ENCODE measurements at regions not wholly inside any gene's neighbourhood (a gene's known extent, or its start where the extent isn't known, plus 50 kb on each side); places are given as distances from the start of the nearest gene placed in this dataset.

DNA sequence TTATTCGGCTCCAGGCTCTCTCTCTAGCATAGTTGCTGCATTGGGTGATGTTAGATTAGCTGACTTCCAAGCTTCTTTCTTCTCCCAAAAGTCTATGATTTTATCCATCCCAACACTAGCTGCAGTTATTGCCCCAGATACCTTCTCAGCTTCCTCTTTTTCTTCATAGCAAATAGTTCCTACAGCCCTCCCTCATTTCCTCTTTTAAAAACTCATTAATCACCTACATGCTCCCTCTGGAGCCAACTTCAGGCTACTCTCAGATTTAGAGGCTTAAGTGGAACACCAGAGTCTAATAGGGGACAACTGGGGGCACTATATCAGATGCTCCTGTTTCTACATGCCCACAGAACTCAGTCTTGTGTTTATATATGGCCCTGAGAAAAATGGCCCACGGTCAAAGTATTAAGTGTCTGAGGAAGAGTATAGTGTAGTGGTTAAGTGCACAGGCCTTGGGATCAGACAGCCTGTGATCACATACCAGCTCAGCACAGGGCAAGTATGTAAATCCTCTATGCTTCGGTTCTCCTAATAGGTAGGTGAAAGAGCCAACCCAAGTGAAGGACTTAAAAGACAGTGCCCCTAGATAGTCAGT, 241.9 kb upstream of the SLC14A2 start:
- intact Hi-C loops (cut with micrococcal nuclease) = no loop called here

DNA sequence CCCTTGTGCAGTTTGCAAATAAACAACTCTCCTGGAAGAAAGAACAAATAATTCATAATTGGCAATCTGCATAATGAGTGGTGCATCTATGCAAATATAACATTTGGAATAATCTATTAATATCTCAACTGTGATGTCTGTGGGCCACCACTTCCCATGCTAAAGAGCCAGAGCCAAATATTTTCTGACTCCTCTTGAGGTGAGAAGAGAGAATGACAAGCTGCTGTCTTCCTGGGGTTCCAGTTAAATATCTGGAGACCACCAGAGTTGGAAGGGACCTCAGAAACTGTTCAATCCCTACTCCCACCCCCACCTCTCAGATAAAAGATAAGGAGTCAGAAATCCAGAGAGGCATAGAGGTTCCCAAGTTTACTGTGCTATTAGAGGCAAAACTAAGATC, 241.0 kb upstream of the SLC14A2 start:
- intact Hi-C loops (cut with micrococcal nuclease) = no loop called here

DNA sequence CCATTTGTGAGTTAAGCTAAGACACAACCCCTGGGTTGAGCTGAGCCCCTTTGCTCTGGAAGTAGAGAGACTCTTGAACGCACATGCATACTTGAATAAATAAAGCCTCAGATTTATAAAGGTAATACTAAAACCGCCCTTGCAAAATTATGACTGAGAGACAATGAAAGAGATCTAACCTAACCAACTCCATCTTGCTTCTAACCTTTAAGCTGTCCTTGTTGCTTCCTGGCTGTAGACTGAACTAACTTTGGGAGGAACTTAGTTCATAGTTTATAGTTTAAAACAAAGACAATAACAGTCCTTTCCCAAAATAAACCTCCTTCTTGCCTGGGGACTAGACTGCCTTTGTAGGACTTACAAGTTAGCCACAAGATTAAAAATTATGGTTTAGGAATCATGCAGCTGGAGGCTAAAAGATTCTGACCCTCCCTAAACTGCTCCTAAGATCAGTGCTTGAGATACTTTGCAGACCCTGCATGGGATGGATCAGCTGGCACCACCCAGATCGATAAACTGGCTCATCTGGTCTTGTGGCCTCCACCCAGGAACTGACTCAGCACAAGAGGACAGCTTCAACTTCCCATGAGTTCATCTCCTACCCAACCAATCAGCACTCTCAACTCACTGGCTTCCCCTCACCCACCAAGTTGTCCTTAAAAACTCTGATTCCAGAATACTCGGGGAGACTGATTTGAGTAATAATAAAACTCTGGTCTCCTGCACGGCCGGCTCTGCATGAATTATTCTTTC, 240.2 kb upstream of the SLC14A2 start:
- intact Hi-C loops (cut with micrococcal nuclease) = no loop called here

DNA sequence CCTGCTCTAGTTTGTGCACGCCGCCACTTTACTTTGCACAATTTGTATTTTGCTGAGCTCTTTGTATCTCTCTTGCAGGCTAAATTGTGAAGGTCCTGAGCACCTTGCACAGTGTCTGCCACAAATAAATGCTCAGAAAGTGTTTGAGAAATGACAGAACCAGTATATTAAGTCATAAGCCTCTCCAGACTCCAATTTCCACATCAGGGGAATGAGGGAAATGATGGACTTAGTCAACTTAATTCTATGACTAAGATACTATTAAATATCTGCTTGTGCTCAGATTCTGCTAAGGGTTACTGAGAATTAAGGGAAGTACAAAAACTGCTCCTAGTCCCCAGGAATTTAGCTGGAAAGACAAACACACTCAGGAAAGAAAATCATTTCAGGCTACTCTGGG, 239.1 kb upstream of the SLC14A2 start:
- intact Hi-C loops (cut with micrococcal nuclease) = no loop called here

DNA sequence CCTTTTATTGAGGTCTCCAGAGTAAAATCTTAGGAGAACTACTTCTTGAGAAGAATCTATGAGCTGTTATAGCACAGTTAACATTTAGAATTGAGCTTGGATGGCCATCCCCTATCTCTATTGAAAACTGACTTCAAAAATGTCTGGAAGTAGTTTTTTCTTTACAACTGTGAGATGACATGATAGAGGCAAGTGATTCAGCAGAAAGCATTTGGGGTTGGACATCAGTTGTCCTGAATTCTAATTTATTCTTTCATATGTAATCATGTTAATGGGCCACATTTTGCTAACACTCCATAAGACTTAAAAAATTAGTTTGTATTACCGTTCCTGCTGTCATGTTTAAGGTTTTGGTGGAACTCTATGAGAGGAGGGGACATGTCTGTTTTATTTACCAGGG, 237.0 kb upstream of the SLC14A2 start:
- intact Hi-C loops (cut with micrococcal nuclease) = no loop called here

DNA sequence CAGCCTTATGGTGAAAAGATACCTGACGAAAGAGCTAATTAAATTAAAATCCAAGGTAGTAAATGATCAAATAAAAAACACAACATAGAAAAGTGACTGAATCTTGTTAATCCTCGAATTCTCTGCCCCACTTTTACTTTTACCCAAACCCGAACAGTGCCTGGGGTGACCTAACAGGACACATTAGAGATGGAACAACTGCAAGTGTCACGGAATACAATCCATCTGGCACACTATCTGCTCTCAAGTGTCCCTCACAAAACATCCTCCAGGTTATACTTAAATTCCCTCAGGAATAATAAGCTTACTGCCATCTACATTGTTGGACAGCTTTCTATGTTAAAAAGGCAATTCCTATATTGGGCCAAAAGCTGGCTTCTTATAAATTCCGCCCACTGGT, 236.3 kb upstream of the SLC14A2 start:
- intact Hi-C loops (cut with micrococcal nuclease) = no loop called here

DNA sequence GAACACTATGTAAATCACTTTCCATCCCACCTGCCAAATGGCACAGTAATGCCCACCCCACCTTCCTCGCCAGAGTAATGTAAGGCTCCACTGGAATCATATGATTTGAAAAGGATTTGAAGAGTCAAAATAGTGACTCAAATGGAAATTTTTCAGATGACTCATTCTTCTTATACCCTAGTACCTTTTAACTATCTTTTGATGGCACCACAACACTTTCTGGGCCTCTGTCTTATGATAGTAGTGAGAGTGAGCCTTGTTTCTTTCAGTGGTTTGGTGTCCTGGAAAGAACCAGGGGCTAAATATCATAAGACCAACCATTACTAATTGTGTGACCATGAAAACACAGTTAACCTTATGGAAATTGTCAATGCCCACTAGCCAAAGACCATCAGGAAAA, 235.4 kb upstream of the SLC14A2 start:
- intact Hi-C loops (cut with micrococcal nuclease) = loop anchor here (5.0 to 10.0 kb wide), 2 partner anchors 103 to 1245 kb away; no protein-coding TSS in a partner anchor

DNA sequence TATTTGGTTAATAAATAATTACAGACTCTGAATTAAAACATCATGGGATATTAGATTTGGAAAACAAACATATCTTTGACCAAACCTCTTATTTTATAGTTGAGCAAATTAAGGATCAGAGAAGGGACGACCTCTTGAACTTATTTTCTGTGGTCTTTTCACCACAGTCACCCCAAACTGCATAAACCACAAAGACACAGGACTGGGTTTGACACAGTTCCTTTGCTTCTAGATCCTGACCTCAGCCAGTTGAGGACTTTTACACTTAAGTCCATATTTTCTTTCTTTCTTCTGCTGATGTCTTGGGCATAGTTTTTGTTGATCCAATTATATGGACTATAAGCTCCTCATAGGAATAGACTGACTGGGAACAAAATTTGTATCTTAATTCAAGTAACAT, 234.0 kb upstream of the SLC14A2 start:
- intact Hi-C loops (cut with micrococcal nuclease) = loop anchor here (5.0 to 10.0 kb wide), 2 partner anchors 104 to 1246 kb away; no protein-coding TSS in a partner anchor

DNA sequence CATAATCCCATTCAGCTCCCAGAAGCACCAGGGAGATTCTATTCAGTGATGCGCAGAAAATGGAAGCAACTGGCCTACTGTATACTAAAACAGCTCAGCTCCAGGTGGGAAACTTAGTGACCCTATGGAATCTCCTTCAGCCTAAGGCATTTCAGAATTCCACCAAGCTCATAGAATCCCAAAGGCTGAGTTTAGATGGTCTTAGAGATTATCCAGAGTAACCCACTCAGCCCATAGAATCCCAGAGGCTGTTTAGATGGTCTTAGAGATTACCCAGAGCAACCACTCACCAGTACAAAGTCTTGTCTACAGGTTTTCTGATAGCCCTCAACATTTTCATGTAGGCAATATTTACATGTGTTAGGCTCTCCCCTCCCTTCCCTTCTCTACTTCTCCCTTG, 232.0 kb upstream of the SLC14A2 start:
- intact Hi-C loops (cut with micrococcal nuclease) = loop anchor here (5.0 to 10.0 kb wide), 2 partner anchors 106 to 1248 kb away; no protein-coding TSS in a partner anchor

DNA sequence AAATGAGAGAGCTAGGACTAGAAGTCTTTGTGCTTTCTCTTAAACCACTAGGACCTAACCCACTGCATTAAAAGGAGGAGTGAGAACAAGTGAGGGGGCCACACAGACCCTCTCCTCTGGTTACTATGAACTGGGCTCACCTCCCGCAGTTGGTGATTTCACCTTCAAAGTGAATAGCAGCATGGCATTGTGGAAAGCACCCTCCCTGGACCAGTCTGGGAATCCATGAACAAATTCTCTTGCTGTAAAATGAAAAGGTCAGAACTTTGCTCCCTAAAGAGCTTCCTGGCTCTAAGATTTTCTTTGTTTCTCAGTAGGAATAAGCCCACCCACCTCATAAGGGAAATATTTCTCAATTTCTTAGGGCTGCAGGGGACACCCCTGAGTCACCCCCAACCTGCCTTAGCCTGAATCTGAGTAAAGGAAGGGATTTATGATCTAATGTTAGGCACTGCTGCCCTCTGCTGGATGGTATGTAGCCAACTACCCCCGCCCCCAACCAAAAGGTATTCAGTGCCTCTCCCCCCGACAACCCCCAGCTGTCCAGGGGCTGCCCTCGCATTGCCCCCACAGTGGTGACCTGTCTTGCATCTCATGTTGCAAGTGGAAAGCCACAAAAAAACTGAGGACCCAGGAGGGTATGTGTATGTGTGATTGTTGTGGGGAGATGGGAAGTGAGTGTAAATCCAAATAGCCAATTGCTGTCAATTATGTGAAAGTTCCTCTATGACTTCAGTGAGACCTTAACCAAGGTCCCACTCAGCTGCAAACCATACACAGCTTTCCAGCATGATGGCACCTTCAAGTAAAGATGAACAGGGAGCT, 230.9 kb upstream of the SLC14A2 start:
- intact Hi-C loops (cut with micrococcal nuclease) = loop anchor here (1.0 to 10.0 kb wide), 3 partner anchors 107 to 1813 kb away; no protein-coding TSS in a partner anchor

DNA sequence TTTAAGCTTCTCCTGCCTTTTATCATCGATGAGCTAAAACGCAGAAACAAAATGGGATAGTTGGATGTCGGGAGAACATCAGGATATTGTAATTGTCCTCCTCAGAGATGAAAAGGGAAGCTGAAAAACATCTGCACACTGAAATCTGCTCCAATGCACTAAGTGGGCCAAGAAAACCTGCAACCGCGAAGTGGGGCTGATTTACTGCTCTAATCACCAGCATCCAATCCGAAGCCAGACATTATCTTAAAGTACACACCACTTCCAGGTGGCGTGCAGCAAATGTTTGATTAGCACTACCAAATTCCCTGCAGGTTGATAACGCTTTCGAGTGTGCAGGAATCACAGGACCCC, 230.3 kb upstream of the SLC14A2 start:
- intact Hi-C loops (cut with micrococcal nuclease) = loop anchor here (1.0 to 10.0 kb wide), 3 partner anchors 108 to 1814 kb away; no protein-coding TSS in a partner anchor

DNA sequence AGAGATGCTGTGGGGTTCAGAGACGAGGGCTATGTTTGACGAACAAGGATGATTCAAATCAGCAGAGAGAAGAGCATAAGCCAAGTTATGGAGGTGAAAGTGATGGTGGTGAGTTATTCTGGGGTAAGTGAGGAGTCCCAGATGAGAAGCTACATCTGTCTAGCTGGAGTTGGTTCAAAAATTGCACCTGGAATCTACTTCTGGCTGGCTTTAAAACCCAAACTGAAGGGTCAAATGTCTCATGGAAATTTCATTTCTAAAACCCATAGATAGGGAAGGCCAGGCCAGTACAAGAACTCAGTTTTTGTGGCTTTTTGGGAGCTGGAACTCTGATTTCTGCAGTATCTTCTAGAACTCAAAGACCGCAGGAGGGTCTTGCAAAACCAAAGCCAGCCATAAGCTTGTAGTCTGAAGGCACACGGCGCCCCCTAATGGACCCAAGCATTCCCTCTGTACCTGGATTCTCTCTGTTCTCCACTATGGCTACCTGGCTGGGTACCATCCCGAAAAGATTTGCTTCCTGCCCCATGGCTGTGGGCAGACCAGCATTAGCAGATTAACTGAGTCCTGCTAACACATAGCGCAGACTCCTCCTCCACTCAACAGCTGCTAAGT, 229.1 kb upstream of the SLC14A2 start:
- intact Hi-C loops (cut with micrococcal nuclease) = loop anchor here (10.0 kb wide), 1 partner anchor 1251 kb away; no protein-coding TSS in a partner anchor

DNA sequence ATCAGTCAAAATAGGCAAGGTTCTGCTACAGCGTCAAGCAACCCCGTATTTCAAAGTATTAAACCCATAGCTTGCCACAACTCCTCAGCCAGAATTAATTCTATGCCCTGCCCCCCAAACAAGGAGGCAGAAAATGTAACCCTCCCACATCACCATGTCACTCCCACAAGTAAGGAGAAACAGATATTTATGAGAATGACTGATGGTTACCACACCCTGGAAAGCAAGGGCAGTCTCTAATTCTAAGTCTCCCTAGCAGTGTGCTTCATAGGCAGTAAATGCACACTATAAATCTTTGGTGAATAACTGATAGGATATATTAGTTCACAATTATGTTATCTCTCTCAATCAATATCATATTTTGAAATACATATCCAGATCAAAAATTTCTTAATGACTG, 228.0 kb upstream of the SLC14A2 start:
- intact Hi-C loops (cut with micrococcal nuclease) = loop anchor here (10.0 kb wide), 1 partner anchor 1252 kb away; no protein-coding TSS in a partner anchor

DNA sequence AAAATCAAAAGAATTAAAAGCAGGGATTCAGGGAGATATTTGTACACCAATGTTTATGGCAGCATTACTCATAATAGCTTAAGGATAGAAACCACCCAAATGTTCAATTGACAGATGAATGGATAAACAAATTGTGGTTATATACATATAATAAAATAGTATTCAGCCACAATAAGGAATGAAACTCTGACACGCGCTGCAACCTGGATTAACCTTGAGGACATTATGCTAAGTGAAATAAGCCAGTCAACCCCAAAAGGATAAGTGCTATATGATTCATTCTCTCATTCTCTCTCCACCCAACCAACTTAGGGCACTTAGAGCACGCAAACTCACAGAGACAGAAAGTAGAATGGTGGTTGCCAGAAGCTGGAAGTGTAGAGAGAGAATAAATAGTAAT, 216.8 kb upstream of the SLC14A2 start:
- intact Hi-C loops (cut with micrococcal nuclease) = no loop called here

DNA sequence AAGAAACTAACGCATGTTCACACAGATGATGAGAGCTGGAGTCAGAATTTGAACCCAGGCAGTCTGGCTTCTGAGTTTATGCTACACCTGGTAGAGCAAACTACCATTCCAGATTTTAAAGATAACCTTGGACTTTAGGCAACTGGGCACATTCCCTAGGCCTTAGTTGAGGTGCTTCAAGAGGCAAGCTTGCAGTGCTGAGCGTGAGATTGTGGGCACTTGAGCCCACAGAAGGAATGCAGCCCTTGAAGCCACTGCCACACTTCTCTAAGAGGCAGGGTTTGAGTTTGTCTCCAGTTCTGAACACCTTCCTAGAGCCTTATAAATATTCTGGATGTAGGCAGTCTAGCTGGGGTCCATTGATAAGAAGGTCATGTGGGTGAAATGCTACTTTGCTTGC, 216.1 kb upstream of the SLC14A2 start:
- intact Hi-C loops (cut with micrococcal nuclease) = no loop called here

DNA sequence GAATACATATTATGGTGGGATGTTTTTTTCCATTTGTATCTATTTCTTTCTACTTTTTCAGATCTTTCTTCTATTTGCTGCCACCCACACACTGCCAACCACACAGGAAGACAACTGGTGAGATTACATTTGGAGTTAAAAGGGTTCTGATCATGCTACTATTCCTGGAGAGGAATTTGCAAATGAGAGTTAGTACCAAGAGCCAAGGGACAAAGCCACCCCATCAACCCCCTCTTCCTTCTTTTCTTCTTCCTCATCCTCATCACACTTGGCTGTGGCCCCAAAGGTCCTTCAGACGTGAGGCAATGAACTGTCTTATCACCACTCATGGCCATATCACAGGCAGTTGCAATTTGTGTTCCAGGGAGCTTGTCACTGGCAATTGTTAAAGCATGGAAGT, 215.6 kb upstream of the SLC14A2 start:
- intact Hi-C loops (cut with micrococcal nuclease) = no loop called here

DNA sequence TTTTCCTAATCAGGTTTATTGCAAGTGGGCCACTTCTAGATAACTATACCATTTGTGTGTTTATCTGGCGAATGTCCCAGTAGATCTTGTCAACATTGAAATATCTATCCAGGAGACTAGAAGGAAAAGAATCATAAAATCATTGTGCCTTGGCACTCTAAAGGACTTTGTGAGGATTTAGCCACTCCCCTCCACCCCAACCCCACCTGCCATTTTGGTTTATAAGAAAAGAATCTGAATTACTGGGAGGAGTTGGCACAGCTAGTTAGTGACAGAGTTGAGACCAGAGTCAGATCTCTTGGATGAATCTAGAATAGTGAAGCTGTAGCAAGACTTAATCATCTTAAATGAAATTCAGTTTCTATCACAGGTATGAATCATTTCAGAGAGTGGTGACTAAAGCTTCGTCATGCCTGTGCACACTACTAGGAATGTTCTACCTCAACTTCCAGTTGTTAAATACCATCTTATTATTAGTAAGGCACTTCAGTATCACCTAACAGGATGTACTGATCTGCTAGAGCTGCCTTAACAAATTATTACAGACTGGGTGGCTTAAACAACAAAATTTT, 212.7 kb upstream of the SLC14A2 start:
- intact Hi-C loops (cut with micrococcal nuclease) = no loop called here

DNA sequence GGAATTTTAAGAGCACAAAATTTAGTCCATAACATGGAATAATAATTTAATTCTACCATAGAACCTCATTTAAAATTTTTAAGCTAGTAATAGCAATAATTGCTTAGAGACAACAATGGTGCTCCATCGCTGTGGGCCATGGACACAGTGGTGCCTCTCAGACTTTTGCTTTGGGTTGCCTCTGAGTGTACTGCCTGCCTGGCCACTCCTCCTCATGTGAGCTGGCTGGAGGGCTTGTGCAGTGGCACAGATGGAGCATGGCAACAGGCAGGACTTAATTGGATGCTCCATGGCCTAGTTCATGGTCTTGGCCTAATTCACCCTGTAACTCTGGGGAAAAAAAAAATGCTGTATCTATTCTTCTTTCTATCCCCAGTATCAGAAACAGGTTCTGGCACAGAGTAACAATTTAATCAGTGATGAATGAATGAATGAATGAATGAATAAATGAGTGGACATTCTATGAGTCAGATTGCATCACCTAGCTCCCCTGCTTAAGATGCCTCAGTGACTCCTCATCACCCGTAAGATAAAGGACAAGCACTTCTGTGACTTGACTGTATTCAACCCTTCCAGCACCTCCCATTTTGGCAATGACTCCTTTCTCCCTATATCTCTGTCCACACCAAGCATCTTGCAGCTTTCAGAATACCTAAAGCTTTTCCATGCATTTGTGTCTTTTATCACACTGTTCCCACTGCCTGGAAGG, 211.8 kb upstream of the SLC14A2 start:
- intact Hi-C loops (cut with micrococcal nuclease) = no loop called here

DNA sequence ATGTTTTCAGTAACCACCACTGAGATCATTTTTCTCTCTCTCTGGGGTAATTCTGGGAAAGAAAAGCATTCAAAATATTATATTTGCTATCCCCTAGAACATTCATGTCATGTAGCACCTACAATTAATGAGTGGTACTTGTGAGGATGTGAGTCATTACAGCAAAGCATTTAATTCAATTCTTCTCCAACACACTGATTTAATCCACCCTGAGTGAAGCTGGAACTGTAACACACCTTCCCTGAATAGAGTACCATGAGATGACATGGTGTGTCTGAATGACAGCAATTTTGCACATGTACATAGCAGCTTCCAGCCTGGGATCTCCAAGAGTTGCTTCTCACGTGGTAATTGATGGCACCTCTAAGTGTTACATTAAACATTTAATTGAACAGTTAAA, 207.1 kb upstream of the SLC14A2 start:
- intact Hi-C loops (cut with micrococcal nuclease) = no loop called here

DNA sequence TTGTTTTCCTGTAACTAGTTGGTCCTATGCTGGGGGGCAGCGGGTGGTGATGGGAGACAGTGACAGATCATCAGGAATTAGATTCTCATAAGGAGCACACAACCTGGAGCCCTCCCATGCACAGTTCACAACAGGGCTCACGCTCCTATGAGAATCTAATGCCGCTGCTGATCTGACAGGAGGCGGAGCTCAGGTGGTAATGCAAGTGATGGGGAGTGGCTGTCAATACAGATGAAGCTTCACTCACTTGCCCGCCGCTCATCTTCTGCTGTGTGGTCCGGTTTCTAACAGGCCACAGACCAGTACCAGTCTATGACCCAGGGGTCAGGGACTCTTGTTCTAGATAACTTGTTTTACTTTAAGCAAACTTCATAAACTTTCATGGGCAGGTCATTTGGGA, 205.3 kb upstream of the SLC14A2 start:
- intact Hi-C loops (cut with micrococcal nuclease) = no loop called here

DNA sequence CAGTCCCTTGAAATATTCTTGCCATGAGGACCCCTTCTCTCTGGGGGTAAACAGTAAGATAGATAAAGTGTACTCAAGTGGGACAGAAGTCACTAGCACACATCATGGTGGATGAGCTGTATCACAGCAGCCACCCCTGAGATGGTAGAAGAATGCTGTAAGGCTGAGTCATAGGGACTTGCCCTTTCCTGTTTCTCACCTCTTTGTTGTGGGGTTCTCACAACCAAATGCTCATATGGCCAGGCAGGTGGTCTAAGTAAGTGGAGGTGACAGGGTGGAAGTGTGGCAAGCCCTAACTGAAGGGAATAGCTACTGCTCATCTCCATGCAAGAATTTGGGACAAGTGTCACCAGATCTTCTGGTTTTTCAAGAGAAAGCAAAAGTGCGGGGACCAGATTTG, 202.7 kb upstream of the SLC14A2 start:
- intact Hi-C loops (cut with micrococcal nuclease) = no loop called here
